H1 (cell line): ENCODE measurements at regions not wholly inside any gene's neighbourhood (a gene's known extent, or its start where the extent isn't known, plus 50 kb on each side); places are given as distances from the start of the nearest gene placed in this dataset.

Experiments used
- CTCF ChIA-PET: fragments of 300-600 bp; sonication (Branson Sonifier 250); formaldehyde crosslinking; loops from one replicate; lab custom pipeline; 2021; ENCODE audit not compliant: partially characterized antibody; lab: Charles Lee
- POLR2A ChIA-PET: fragments of 300-600 bp; sonication (Branson Sonifier 250); formaldehyde crosslinking; loops from one replicate; lab custom pipeline; 2021; ENCODE audit warnings: inconsistent platforms; ENCODE audit not compliant: partially characterized antibody; lab: Charles Lee
- DNase-seq, 2 experiments: peaks; one replicate each; pipeline versions ENCODE4 v3.0.0 to v3.0.0-alpha.2; 2010 to 2022; ENCODE audit warnings: low spot score in 2 of 2, low read depth in 1 of 2, mixed read lengths in 1 of 2
- FAIRE-seq: peaks from 2 replicates; lab custom pipeline; 2011; peaks lifted over from hg19 to GRCh38; lab: Jason Lieb, UNC
- H2AFZ ChIP-seq: 2 replicates; pipeline ENCODE4 v1.8.1; 2012; ENCODE audit warnings: low read length, inconsistent platforms
- H2AK5ac ChIP-seq: 2 replicates; pipeline ENCODE4 v1.6.1; 2013; ENCODE audit warnings: low read depth, low read length
- H2BK120ac ChIP-seq: replicated peaks from 2 replicates; pipeline ENCODE3; 2013; ENCODE audit warnings: low read depth, low read length, inconsistent platforms
- H2BK12ac ChIP-seq: 2 replicates; pipeline ENCODE4 v1.6.1; 2013; ENCODE audit warnings: low read depth, low read length
- H2BK15ac ChIP-seq: 2 replicates; pipeline ENCODE4 v1.6.1; 2013; ENCODE audit warnings: low read length
- H2BK20ac ChIP-seq: 2 replicates; pipeline ENCODE4 v1.6.1; 2013; ENCODE audit warnings: low read length
- H2BK5ac ChIP-seq: 2 replicates; pipeline ENCODE4 v1.6.1; 2013; ENCODE audit warnings: low read depth, low read length
- H3K14ac ChIP-seq: 2 replicates; pipeline ENCODE4 v1.6.1; 2013; ENCODE audit warnings: inconsistent platforms; ENCODE audit not compliant: insufficient read length
- H3K18ac ChIP-seq: 2 replicates; pipeline ENCODE4 v1.6.1; 2013; ENCODE audit warnings: low read length; ENCODE audit errors: extremely low read depth
- H3K23ac ChIP-seq: 2 replicates; pipeline ENCODE4 v1.6.1; 2013; ENCODE audit warnings: inconsistent platforms; ENCODE audit not compliant: insufficient read length
- H3K23me2 ChIP-seq: 2 replicates; pipeline ENCODE4 v1.6.1; 2013; ENCODE audit warnings: low read depth, low read length
- H3K27ac ChIP-seq: 2 replicates; pipeline ENCODE4 v1.6.1; 2011; ENCODE audit warnings: low read depth, low read length, inconsistent platforms
- H3K27me3 ChIP-seq, 4 experiments: replicated peaks in 1 of 4; 1 replicate in 1 of 4; 2 replicates in 3 of 4; pipeline versions ENCODE4 v1.6.1 to v1.8.1; 2011 to 2013; ENCODE audit warnings: low read length in 3 of 4, mild to moderate bottlenecking in 3 of 4, inconsistent platforms in 2 of 4, mixed read lengths in 2 of 4, moderate library complexity in 1 of 4; ENCODE audit not compliant: control insufficient read depth in 3 of 4, insufficient read depth in 3 of 4; ENCODE audit errors: extremely low read depth in 1 of 4
- H3K36me3 ChIP-seq, 4 experiments: 2 replicates each; pipeline versions ENCODE4 v1.6.1 to v1.8.1; 2011 to 2013; ENCODE audit warnings: mild to moderate bottlenecking in 4 of 4, low read length in 3 of 4, moderate library complexity in 2 of 4, control low read depth in 1 of 4, inconsistent platforms in 1 of 4; ENCODE audit not compliant: insufficient read depth in 4 of 4, control insufficient read depth in 2 of 4
- H3K4ac ChIP-seq: replicated peaks from 2 replicates; pipeline ENCODE3; 2013; ENCODE audit warnings: low read length, low read depth, mixed read lengths, inconsistent platforms; ENCODE audit not compliant: insufficient read length
- H3K4me1 ChIP-seq, 4 experiments: replicated peaks in 1 of 4; 1 replicate in 1 of 4; 2 replicates in 3 of 4; pipeline versions ENCODE4 v1.6.1 to v1.8.1; 2011 to 2013; ENCODE audit warnings: low read length in 3 of 4, inconsistent platforms in 2 of 4, mixed read lengths in 1 of 4; ENCODE audit not compliant: insufficient read depth in 4 of 4, control insufficient read depth in 3 of 4
- H3K4me2 ChIP-seq, 2 experiments: 2 replicates each; pipeline versions ENCODE4 v1.6.1 to v1.8.1; 2011 to 2013; ENCODE audit warnings: low read depth in 2 of 2, low read length in 2 of 2, control low read depth in 1 of 2, inconsistent platforms in 1 of 2, mild to moderate bottlenecking in 1 of 2; ENCODE audit not compliant: insufficient read depth in 1 of 2
- H3K4me3 ChIP-seq, 4 experiments: fragments of 200-600, 300-600 bp in 1 of 4; sonication (generic), shearing (Covaris generic), sonication (Bioruptor Twin) in 1 of 4; 2 replicates each; pipeline versions ENCODE4 v1.5.1 to v1.8.1; 2011 to 2016; ENCODE audit warnings: low read length in 4 of 4, low read depth in 3 of 4, control low read depth in 2 of 4, inconsistent platforms in 2 of 4, mild to moderate bottlenecking in 2 of 4, mixed read lengths in 1 of 4, moderate library complexity in 1 of 4; ENCODE audit not compliant: insufficient read depth in 2 of 4; ENCODE audit errors: extremely low read depth in 1 of 4
- H3K56ac ChIP-seq: replicated peaks from 2 replicates; pipeline ENCODE3; 2013; ENCODE audit warnings: low read depth, mild to moderate bottlenecking, mixed read lengths, low read length, inconsistent platforms; ENCODE audit not compliant: insufficient read length
- H3K79me1 ChIP-seq: 2 replicates; pipeline ENCODE4 v1.6.1; 2013; ENCODE audit warnings: low read depth, low read length, control low read depth
- H3K79me2 ChIP-seq, 2 experiments: 2 replicates each; pipeline versions ENCODE4 v1.6.1 to v1.8.1; 2012 to 2013; ENCODE audit warnings: low read length in 2 of 2, mild to moderate bottlenecking in 2 of 2, inconsistent platforms in 1 of 2; ENCODE audit not compliant: insufficient read depth in 2 of 2, control insufficient read depth in 1 of 2
- H3K9ac ChIP-seq, 4 experiments: replicated peaks in 1 of 4; 1 replicate in 1 of 4; 2 replicates in 3 of 4; pipeline versions ENCODE4 v1.6.1 to v1.8.1; 2011 to 2013; ENCODE audit warnings: low read depth in 3 of 4, low read length in 3 of 4, control low read depth in 2 of 4, mild to moderate bottlenecking in 2 of 4, moderate library complexity in 2 of 4, inconsistent platforms in 1 of 4; ENCODE audit errors: extremely low read depth in 1 of 4
- H3K9me3 ChIP-seq, 2 experiments: 2 replicates each; pipeline versions ENCODE4 v1.6.1 to v1.8.1; 2012 to 2013; ENCODE audit warnings: mild to moderate bottlenecking in 2 of 2, moderate library complexity in 2 of 2, control low read depth in 1 of 2, inconsistent platforms in 1 of 2, low read depth in 1 of 2, low read length in 1 of 2, mixed read lengths in 1 of 2; ENCODE audit not compliant: insufficient read depth in 2 of 2
- H4K20me1 ChIP-seq, 2 experiments: replicated peaks in 1 of 2; 2 replicates each; pipeline versions ENCODE3 to v1.8.1; 2011 to 2013; ENCODE audit warnings: inconsistent platforms in 2 of 2, low read length in 2 of 2, mild to moderate bottlenecking in 1 of 2; ENCODE audit not compliant: insufficient read depth in 2 of 2, control insufficient read depth in 1 of 2
- H4K5ac ChIP-seq: 2 replicates; pipeline ENCODE4 v1.6.1; 2013; ENCODE audit warnings: low read length, low read depth, mixed read lengths, inconsistent platforms; ENCODE audit not compliant: insufficient read length
- H4K8ac ChIP-seq: 2 replicates; pipeline ENCODE4 v1.8.0; 2013; ENCODE audit warnings: mild to moderate bottlenecking, moderate library complexity, low read length, inconsistent platforms; ENCODE audit not compliant: insufficient read depth; ENCODE audit errors: extremely low read depth
- H4K91ac ChIP-seq: replicated peaks from 2 replicates; pipeline ENCODE3; 2013; ENCODE audit warnings: low read length, mixed read lengths, inconsistent platforms; ENCODE audit not compliant: insufficient read length
- JUN ChIP-seq: IDR thresholded peaks from 2 replicates; pipeline ENCODE4 v1.6.1; 2011; ENCODE audit warnings: low read depth, mild to moderate bottlenecking, improper control_type of control experiment, low read length
- RNF2 ChIP-seq: fragments of 200-900, 300-1000 bp; sonication (generic); IDR thresholded peaks from 2 replicates; pipeline ENCODE4 v1.7.1; 2016; ENCODE audit warnings: borderline replicate concordance, low read depth, mild to moderate bottlenecking, antibody characterized with exemption, low read length; ENCODE audit not compliant: poor library complexity, severe bottlenecking; ENCODE audit errors: missing control alignments
- SIN3A ChIP-seq, 2 experiments: IDR thresholded peaks in 1 of 2; conservative IDR thresholded peaks in 1 of 2; 2 replicates each; pipeline ENCODE4 v1.6.1; 2011 to 2012; ENCODE audit warnings: low read length in 2 of 2, improper control_type of control experiment in 1 of 2, low read depth in 1 of 2, mild to moderate bottlenecking in 1 of 2
- SUZ12 ChIP-seq: fragments of 200-600 bp; sonication (generic); IDR thresholded peaks from 2 replicates; pipeline ENCODE4 v1.6.1; 2012; ENCODE audit warnings: mild to moderate bottlenecking, inconsistent platforms, low read length, moderate library complexity, mixed read lengths
- WGBS, 2 experiments: shearing (Covaris generic) in 1 of 2; methylation state at CpG; one replicate each; pipeline versions ENCODE4 v1.1.6 to v1.1.7; 2013 to 2015; ENCODE audit warnings: low lambda C conversion rate in 2 of 2, mixed read lengths in 2 of 2, inconsistent platforms in 1 of 2, low coverage in 1 of 2, missing lambda C conversion rate in 1 of 2; ENCODE audit not compliant: insufficient replicate concordance in 2 of 2, insufficient coverage in 1 of 2, insufficient read length in 1 of 2; ENCODE audit errors: extremely low coverage in 1 of 2, missing lambda C conversion rate in 1 of 2; 5-methylcytosine and 5-hydroxymethylcytosine counted together
- TF ChIP-seq, protein P1 (sequence below), 3 experiments: IDR thresholded peaks; 1 replicate in 2 of 3; 2 replicates in 1 of 3; pipeline versions ENCODE4 v1.5.1 to v1.6.1; 2011; ENCODE audit warnings: low read length in 3 of 3, mild to moderate bottlenecking in 3 of 3, inconsistent platforms in 2 of 3, low read depth in 1 of 3, moderate library complexity in 1 of 3; ENCODE audit not compliant: insufficient read depth in 1 of 3; ENCODE audit errors: control extremely low read depth in 1 of 3
- TF ChIP-seq, protein P2 (sequence below): IDR thresholded peaks from 2 replicates; pipeline ENCODE4 v1.6.1; 2011; ENCODE audit warnings: low read depth, mild to moderate bottlenecking, low read length; ENCODE audit not compliant: insufficient read depth

DNA sequence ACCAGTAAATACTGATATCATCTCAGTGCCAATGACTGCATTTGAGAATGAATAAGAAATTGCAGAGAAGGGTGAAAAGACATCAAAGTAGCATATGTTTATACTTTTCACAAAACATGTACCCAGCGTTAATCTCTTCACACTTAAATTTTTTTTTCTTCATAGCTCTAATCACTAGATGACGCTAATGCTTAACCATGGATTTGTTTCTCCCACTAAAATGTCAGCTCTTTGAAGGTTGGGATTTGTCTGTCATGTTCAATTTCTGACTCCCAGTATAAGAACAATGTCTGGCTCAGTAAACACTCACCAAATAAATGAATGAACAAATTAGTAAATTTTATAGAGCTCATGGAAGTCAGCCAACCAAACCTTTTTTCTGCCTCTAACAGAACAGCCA, 78.3 kb upstream of the LMCD1 start:
- Histone ChIP-seq H2BK12ac (no peak overlapping the region), H2BK120ac (no peak overlapping the region), H3K36me3 (no peaks in the 10 kb centered on the region), H2BK5ac (no peak overlapping the region), H3K18ac (no peak overlapping the region), H4K20me1 (no peaks in the 10 kb centered on the region), H4K8ac (no peak overlapping the region), H3K4ac (no peak overlapping the region), H3K27ac (no peak overlapping the region), H2BK15ac (no peak overlapping the region), H3K23ac (no peak overlapping the region), H3K79me2 (no peaks in the 10 kb centered on the region), H4K5ac (no peak overlapping the region), H2AFZ (no peak overlapping the region), H3K9me3 (peaks cover 2 to 9% of the 10 kb centered on the region in 2 experiments; a peak in 3 of 4 replicates), H2AK5ac (no peak overlapping the region), H3K9ac (no peak overlapping the region), H3K23me2 (no peaks in the 10 kb centered on the region), H4K91ac (no peak overlapping the region), H3K4me1 (peaks cover 0 to 5% (median 0%) of the 10 kb centered on the region in 4 experiments; a peak in 1 of 7 replicates), H3K56ac (no peak overlapping the region), H2BK20ac (no peak overlapping the region), H3K4me3 (no peak overlapping the region), H3K79me1 (no peaks in the 10 kb centered on the region), H3K14ac (no peak overlapping the region), H3K4me2 (no peak overlapping the region), H3K27me3 (no peaks in the 10 kb centered on the region)
- CTCF ChIA-PET = interaction anchor here (1.1 to 1.7 kb wide), 4 partner anchors 14 to 184 kb away, joined by 3 to 7 read pairs (median 6); no protein-coding TSS in a partner anchor
- DNase-seq (no peak), FAIRE-seq (no peak)
- TF ChIP-seq JUN = no peak
- TF ChIP-seq, protein P1, sequence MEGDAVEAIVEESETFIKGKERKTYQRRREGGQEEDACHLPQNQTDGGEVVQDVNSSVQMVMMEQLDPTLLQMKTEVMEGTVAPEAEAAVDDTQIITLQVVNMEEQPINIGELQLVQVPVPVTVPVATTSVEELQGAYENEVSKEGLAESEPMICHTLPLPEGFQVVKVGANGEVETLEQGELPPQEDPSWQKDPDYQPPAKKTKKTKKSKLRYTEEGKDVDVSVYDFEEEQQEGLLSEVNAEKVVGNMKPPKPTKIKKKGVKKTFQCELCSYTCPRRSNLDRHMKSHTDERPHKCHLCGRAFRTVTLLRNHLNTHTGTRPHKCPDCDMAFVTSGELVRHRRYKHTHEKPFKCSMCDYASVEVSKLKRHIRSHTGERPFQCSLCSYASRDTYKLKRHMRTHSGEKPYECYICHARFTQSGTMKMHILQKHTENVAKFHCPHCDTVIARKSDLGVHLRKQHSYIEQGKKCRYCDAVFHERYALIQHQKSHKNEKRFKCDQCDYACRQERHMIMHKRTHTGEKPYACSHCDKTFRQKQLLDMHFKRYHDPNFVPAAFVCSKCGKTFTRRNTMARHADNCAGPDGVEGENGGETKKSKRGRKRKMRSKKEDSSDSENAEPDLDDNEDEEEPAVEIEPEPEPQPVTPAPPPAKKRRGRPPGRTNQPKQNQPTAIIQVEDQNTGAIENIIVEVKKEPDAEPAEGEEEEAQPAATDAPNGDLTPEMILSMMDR (IDR thresholded peaks at IDR 0.05; ENCODE audit: control extremely low read depth in 1 of 3, insufficient read depth in 1 of 3, low read depth in 1 of 3, low read length in 3 of 3) = no peak
- TF ChIP-seq, protein P2, sequence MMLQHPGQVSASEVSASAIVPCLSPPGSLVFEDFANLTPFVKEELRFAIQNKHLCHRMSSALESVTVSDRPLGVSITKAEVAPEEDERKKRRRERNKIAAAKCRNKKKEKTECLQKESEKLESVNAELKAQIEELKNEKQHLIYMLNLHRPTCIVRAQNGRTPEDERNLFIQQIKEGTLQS = no peak
- no peak for TF ChIP-seq SIN3A (conservative IDR thresholded peaks at IDR 0.05 in 1 of 2, IDR thresholded peaks at IDR 0.05 in 1 of 2; ENCODE audit: low read depth in 1 of 2, low read length in 2 of 2)
- no peak for TF ChIP-seq SUZ12
- no peak for TF ChIP-seq RNF2
- 92% methylated on average over 2 of the region's 2 CpGs; no CpG with 5 or more reads in 1 of the 2 experiments for WGBS, 2 experiments
- POLR2A ChIA-PET = interaction anchor here (0.5 kb wide), 1 partner anchor 14 kb away, joined by 3 read pairs; no protein-coding TSS in a partner anchor
